ENCODE measurements at regions not wholly inside any gene's neighbourhood (a gene's known extent, or its start where the extent isn't known, plus 50 kb on each side); places are given as distances from the start of the nearest gene placed in this dataset.

DNA sequence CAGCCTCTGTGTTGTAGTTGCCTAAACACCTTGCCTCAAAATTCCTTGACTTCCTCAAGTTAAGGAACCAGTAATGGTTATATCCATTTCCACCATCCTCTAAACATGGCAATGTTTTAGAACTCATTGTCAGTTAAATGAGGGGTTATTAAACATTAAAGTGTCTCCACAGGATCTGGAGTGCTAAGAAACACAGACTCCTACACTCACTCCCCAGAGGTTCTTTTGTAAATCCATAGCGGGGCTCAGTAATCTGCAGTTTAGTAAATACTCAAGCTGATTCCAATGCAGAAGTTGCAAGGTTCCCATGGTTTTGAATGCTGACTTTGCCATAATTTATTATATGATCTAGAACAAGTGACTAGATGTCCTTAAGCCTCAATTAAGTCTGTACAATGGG is 245.5 kb downstream of the GPAT3 start:
- H3K79me1 ChIP-seq (ENCODE audit: insufficient read depth, low read depth, low read length, poor library complexity, severe bottlenecking), result no peaks in the 10 kb centered on the region
- Mint-ChIP-seq H3K27ac (no peak overlapping the region), H3K27me3 (ENCODE audit: low read depth) (peaks cover 9% of the 10 kb centered on the region; the same call in 1 of the 2 replicates), H3K4me3 (no peak overlapping the region), H3K9me3 (no peaks in the 10 kb centered on the region), H3K36me3 (ENCODE audit: insufficient read depth in 1 of 3, low read depth in 3 of 3) (no peaks in the 10 kb centered on the region), H3K4me1 (peaks cover 25 to 35% of the 10 kb centered on the region in 2 experiments)
- WGBS (ENCODE audit: extremely low coverage, insufficient read length, low lambda C conversion rate), result no CpG with 5 or more reads among the region's 1 CpG
- no peak overlapping the region for H4K5ac ChIP-seq (ENCODE audit: insufficient read length, low read depth, low read length)
- no peak overlapping the region for H4K8ac ChIP-seq (replicated peaks; ENCODE audit: insufficient read length, low read depth, low read length)
- TF ChIP-seq, protein P1, sequence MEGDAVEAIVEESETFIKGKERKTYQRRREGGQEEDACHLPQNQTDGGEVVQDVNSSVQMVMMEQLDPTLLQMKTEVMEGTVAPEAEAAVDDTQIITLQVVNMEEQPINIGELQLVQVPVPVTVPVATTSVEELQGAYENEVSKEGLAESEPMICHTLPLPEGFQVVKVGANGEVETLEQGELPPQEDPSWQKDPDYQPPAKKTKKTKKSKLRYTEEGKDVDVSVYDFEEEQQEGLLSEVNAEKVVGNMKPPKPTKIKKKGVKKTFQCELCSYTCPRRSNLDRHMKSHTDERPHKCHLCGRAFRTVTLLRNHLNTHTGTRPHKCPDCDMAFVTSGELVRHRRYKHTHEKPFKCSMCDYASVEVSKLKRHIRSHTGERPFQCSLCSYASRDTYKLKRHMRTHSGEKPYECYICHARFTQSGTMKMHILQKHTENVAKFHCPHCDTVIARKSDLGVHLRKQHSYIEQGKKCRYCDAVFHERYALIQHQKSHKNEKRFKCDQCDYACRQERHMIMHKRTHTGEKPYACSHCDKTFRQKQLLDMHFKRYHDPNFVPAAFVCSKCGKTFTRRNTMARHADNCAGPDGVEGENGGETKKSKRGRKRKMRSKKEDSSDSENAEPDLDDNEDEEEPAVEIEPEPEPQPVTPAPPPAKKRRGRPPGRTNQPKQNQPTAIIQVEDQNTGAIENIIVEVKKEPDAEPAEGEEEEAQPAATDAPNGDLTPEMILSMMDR (conservative IDR thresholded peaks at IDR 0.05), result no peak
- no peak overlapping the region for H2AFZ ChIP-seq (ENCODE audit: low read length)
- no peak for DNase-seq
- H3K4me2 ChIP-seq (ENCODE audit: insufficient read depth, insufficient read length, low read length), result no peak overlapping the region
- H3K9ac ChIP-seq (ENCODE audit: extremely low read depth, insufficient read length, low read length), result no peak overlapping the region
- no peaks in the 10 kb centered on the region for H3K9me3 ChIP-seq (ENCODE audit: control insufficient read depth, low read depth, low read length)
- H3K4me1 ChIP-seq (ENCODE audit: insufficient read depth, low read length), result peaks cover 7% of the 10 kb centered on the region
- H3K27ac ChIP-seq (ENCODE audit: insufficient read length, low read depth, low read length), result no peak overlapping the region
- H2BK20ac ChIP-seq (ENCODE audit: low read depth, low read length, poor library complexity, severe bottlenecking), result no peak overlapping the region
- no peak overlapping the region for H3K14ac ChIP-seq (ENCODE audit: insufficient read depth, low read length)
- no peak overlapping the region for H2BK12ac ChIP-seq (ENCODE audit: insufficient read length, low read depth, low read length)
- no peak overlapping the region for H2BK120ac ChIP-seq (ENCODE audit: low read depth, low read length, poor library complexity, severe bottlenecking)
- no peak overlapping the region for H2BK5ac ChIP-seq (ENCODE audit: insufficient read length, low read length)
- H3K56ac ChIP-seq (ENCODE audit: insufficient read length, low read depth, low read length), result no peak overlapping the region
- H4K91ac ChIP-seq (ENCODE audit: insufficient read length, low read depth, low read length), result no peak overlapping the region
- peaks cover 2% of the 10 kb centered on the region; the same call in 1 of the 2 replicates for H3K27me3 ChIP-seq (ENCODE audit: insufficient read depth, low read length)
- H3K23ac ChIP-seq (ENCODE audit: insufficient read length, low read depth, low read length), result no peak overlapping the region
- no peaks in the 10 kb centered on the region for H4K20me1 ChIP-seq (ENCODE audit: control insufficient read depth, insufficient read depth, insufficient read length)
- H3K79me2 ChIP-seq (ENCODE audit: insufficient read depth, low read length), result no peaks in the 10 kb centered on the region
- H2AK5ac ChIP-seq (ENCODE audit: insufficient read length, low read length), result no peak overlapping the region
- H3T11ph ChIP-seq (ENCODE audit: low read length), result no peak overlapping the region
- no peak overlapping the region for H3K4ac ChIP-seq (ENCODE audit: low read depth, low read length)
- no peak overlapping the region for H3K18ac ChIP-seq (ENCODE audit: insufficient read length, low read depth, low read length)
- no peaks in the 10 kb centered on the region for H3K23me2 ChIP-seq (ENCODE audit: insufficient read length, low read depth, low read length, poor library complexity, severe bottlenecking)
- no peak overlapping the region for H2BK15ac ChIP-seq (ENCODE audit: low read depth, low read length)
